HCT116 (cell line): ENCODE measurements at regions not wholly inside any gene's neighbourhood (a gene's known extent, or its start where the extent isn't known, plus 50 kb on each side); places are given as distances from the start of the nearest gene placed in this dataset.

Source experiments
- ATAC-seq: fragments of 200-7000 bp; cut with Tn5 transposase; 2 replicates; pipeline ENCODE4 v1.9.1; 2020; ENCODE audit warnings: mild to moderate bottlenecking, moderate library complexity
- BruUV-seq: library from RNA; stranded (reverse); fragments of 400-500 nt; replicated peaks from 2 replicates; lab custom pipeline; 2021; lab: Mats Ljungman, UMichigan
- CTCF ChIA-PET: fragments of 300-600 bp; sonication (Branson Sonifier 250); formaldehyde crosslinking; loops from one replicate; lab custom pipeline; 2021; ENCODE audit warnings: antibody characterized with exemption; lab: Charles Lee
- POLR2A ChIA-PET: fragments of 300-600, 350-600 bp; sonication (Branson Sonifier 250); formaldehyde crosslinking; loops from one replicate; lab custom pipeline; 2021; ENCODE audit warnings: antibody characterized with exemption; lab: Charles Lee
- RAD21 ChIA-PET, 2 experiments: fragments of 300-600 bp; sonication (Branson Sonifier 250); formaldehyde crosslinking; loops; one replicate each; lab custom pipeline; 2023; ENCODE audit warnings: low total read pairs in 2 of 2; ENCODE audit not compliant: uncharacterized antibody in 2 of 2, unreplicated experiment in 2 of 2, low non-redundant PET in 1 of 2; lab: Charles Lee
- DNase-seq: peaks from one replicate; pipeline ENCODE4 v3.0.0-alpha.2; 2010; ENCODE audit warnings: low read depth, low spot score
- H2AFZ ChIP-seq: fragments of 200-600 bp; shearing (Covaris generic), sonication (generic); 2 replicates; pipeline ENCODE4 v1.6.1; 2017; ENCODE audit warnings: low read depth, mixed run types, mixed read lengths, antibody characterized with exemption, low read length; ENCODE audit not compliant: poor library complexity, severe bottlenecking
- H3K27ac ChIP-seq: 2 replicates; pipeline ENCODE4 v1.5.1; 2012; ENCODE audit warnings: low read depth, low read length
- H3K27me3 ChIP-seq: fragments of 200-600 bp; sonication (generic); 2 replicates; pipeline ENCODE4 v1.6.1; 2016; ENCODE audit warnings: mixed run types, low read length, mixed read lengths; ENCODE audit not compliant: insufficient read depth
- H3K36me3 ChIP-seq, 2 experiments: fragments of 200-500 bp in 1 of 2; fragments of 200-600 bp in 1 of 2; sonication (Bioruptor generic) in 1 of 2; sonication (generic) in 1 of 2; 2 replicates each; pipeline versions ENCODE4 v1.5.1 to v1.6.1; 2014 to 2016; ENCODE audit warnings: low read length in 2 of 2, inconsistent platforms in 1 of 2, mixed read lengths in 1 of 2, mixed run types in 1 of 2; ENCODE audit not compliant: insufficient read depth in 2 of 2, control insufficient read depth in 1 of 2
- H3K4me1 ChIP-seq, 2 experiments: fragments of 200-600 bp in 1 of 2; sonication (generic) in 1 of 2; 2 replicates each; pipeline versions ENCODE4 v1.5.1 to v1.6.1; 2012 to 2017; ENCODE audit warnings: low read length in 2 of 2, inconsistent platforms in 1 of 2, mild to moderate bottlenecking in 1 of 2, mixed read lengths in 1 of 2, mixed run types in 1 of 2, moderate library complexity in 1 of 2; ENCODE audit not compliant: insufficient read depth in 2 of 2, control insufficient read depth in 1 of 2
- H3K4me2 ChIP-seq: fragments of 200-600 bp; sonication (generic); 2 replicates; pipeline ENCODE4 v1.6.1; 2017; ENCODE audit warnings: mixed run types, low read length, mixed read lengths
- H3K4me3 ChIP-seq, 2 experiments: fragments of 200-600 bp in 1 of 2; sonication (generic) in 1 of 2; replicated peaks in 1 of 2; 2 replicates each; pipeline ENCODE4 v1.5.1; 2011 to 2016; ENCODE audit warnings: low read length in 2 of 2, control low read depth in 1 of 2, low read depth in 1 of 2, mild to moderate bottlenecking in 1 of 2, mixed read lengths in 1 of 2, mixed run types in 1 of 2
- H3K79me2 ChIP-seq: fragments of 200-600 bp; sonication (generic); 2 replicates; pipeline ENCODE4 v1.6.1; 2017; ENCODE audit warnings: mild to moderate bottlenecking, mixed run types, low read length, moderate library complexity, mixed read lengths; ENCODE audit not compliant: insufficient read depth
- H3K9ac ChIP-seq: fragments of 200-600 bp; sonication (generic); 2 replicates; pipeline ENCODE4 v1.6.1; 2016; ENCODE audit warnings: low read length, mixed read lengths
- H3K9me2 ChIP-seq: fragments of 200-600 bp; sonication (generic), shearing (Covaris generic); 2 replicates; pipeline ENCODE4 v1.6.1; 2017; ENCODE audit warnings: mixed run types, mild to moderate bottlenecking, moderate library complexity; ENCODE audit not compliant: insufficient read depth
- H3K9me3 ChIP-seq, 2 experiments: fragments of 200-500 bp in 1 of 2; fragments of 200-600 bp in 1 of 2; sonication (Bioruptor generic) in 1 of 2; sonication (generic) in 1 of 2; 2 replicates each; pipeline ENCODE4 v1.6.1; 2014 to 2017; ENCODE audit warnings: low read length in 2 of 2, mixed read lengths in 2 of 2, inconsistent platforms in 1 of 2, low read depth in 1 of 2, mild to moderate bottlenecking in 1 of 2, mixed run types in 1 of 2, moderate library complexity in 1 of 2; ENCODE audit not compliant: control insufficient read depth in 1 of 2, insufficient read depth in 1 of 2
- H4K20me1 ChIP-seq: fragments of 200-600 bp; sonication (generic), shearing (Covaris generic); 2 replicates; pipeline ENCODE4 v1.6.1; 2017; ENCODE audit warnings: mixed run types, mild to moderate bottlenecking, moderate library complexity; ENCODE audit not compliant: insufficient read depth
- CEBPB ChIP-seq: IDR thresholded peaks from 2 replicates; pipeline ENCODE4 v1.6.1; 2012; ENCODE audit warnings: low read depth
- CTCF ChIP-seq, 3 experiments: fragments of 200-600 bp in 1 of 3; sonication (generic) in 1 of 3; IDR thresholded peaks in 2 of 3; conservative IDR thresholded peaks in 1 of 3; 2 replicates each; pipeline ENCODE4 v1.5.1; 2012 to 2017; ENCODE audit warnings: low read depth in 2 of 3, low read length in 2 of 3, antibody characterized with exemption in 1 of 3, borderline replicate concordance in 1 of 3, control low read depth in 1 of 3, mild to moderate bottlenecking in 1 of 3, mixed read lengths in 1 of 3, mixed run types in 1 of 3, moderate library complexity in 1 of 3; ENCODE audit not compliant: insufficient read depth in 1 of 3
- EGR1 ChIP-seq: IDR thresholded peaks from 2 replicates; pipeline ENCODE4 v1.6.1; 2012; ENCODE audit warnings: low read depth
- EZH2phosphoT487 ChIP-seq: fragments of 200-600 bp; IDR thresholded peaks from 2 replicates; pipeline ENCODE4 v1.6.1; 2018; ENCODE audit warnings: antibody characterized with exemption, borderline replicate concordance
- POLR2AphosphoS5 ChIP-seq: IDR thresholded peaks from 2 replicates; pipeline ENCODE4 v1.6.1; 2011; ENCODE audit warnings: mild to moderate bottlenecking, low read depth, low read length, moderate library complexity
- REST ChIP-seq: IDR thresholded peaks from 2 replicates; pipeline ENCODE4 v1.6.1; 2012; ENCODE audit warnings: low read depth
- SIN3A ChIP-seq: IDR thresholded peaks from 2 replicates; pipeline ENCODE4 v1.6.1; 2012; ENCODE audit warnings: low read depth
- SP1 ChIP-seq: IDR thresholded peaks from 2 replicates; pipeline ENCODE4 v1.6.1; 2012; ENCODE audit warnings: low read depth
- TCF7L2 ChIP-seq: IDR thresholded peaks from 2 replicates; pipeline ENCODE4 v1.7.0; 2011; ENCODE audit warnings: borderline replicate concordance, inconsistent platforms; ENCODE audit not compliant: insufficient read depth, insufficient read length; ENCODE audit errors: extremely low read depth
- YY1 ChIP-seq: IDR thresholded peaks from 2 replicates; pipeline ENCODE4 v1.6.1; 2011; ENCODE audit warnings: low read length, low read depth, moderate library complexity, mild to moderate bottlenecking; ENCODE audit not compliant: insufficient replicate concordance; ENCODE audit errors: extremely low read depth
- ZNF274 ChIP-seq: fragments of 200-500 bp; sonication (Bioruptor generic); IDR thresholded peaks from 2 replicates; pipeline ENCODE4 v1.6.1; 2014; ENCODE audit warnings: mild to moderate bottlenecking, low read depth, low read length, inconsistent platforms
- intact Hi-C: fragments of 100-400 bp; cut with micrococcal nuclease; formaldehyde crosslinking; loops from 2 replicates; pipeline ENCODE4 v1.10.0; 2022

- ChIA-PET POLR2A (no interaction called here), RAD21 (no interaction called here), CTCF (no interaction called here)
- intact Hi-C loops, result no loop called here
- Histone ChIP-seq H3K4me1 (no peaks in the 10 kb centered on the region), H4K20me1 (no peaks in the 10 kb centered on the region), H2AFZ (no peak overlapping the region), H3K79me2 (no peaks in the 10 kb centered on the region), H3K4me2 (no peak overlapping the region), H3K27me3 (no peaks in the 10 kb centered on the region), H3K36me3 (no peaks in the 10 kb centered on the region), H3K9ac (no peak overlapping the region), H3K9me2 (no peaks in the 10 kb centered on the region), H3K27ac (no peak overlapping the region), H3K4me3 (no peak overlapping the region)
- DNase-seq (no peak), ATAC-seq (no peak)
- no TSS peak for BruUV-seq
- no peak for TF ChIP-seq TCF7L2
- TF ChIP-seq SIN3A, result no peak
- TF ChIP-seq EZH2phosphoT487, result no peak
- no peak for TF ChIP-seq SP1
- TF ChIP-seq, all 23 proteins: peak for 0
- H3K9me3 ChIP-seq, result peaks cover 5 to 7% of the 10 kb centered on the region in 2 experiments; a peak in 3 of 4 replicates
Observed at GRCh38 chr5:17838469-17838868, 204.2 kb downstream of the TAF11L14 start.

GRCh38 chr5:17839848-17840247 is 205.6 kb downstream of the TAF11L14 start:
- intact Hi-C loops, result no loop called here
- Histone ChIP-seq H3K79me2 (no peaks in the 10 kb centered on the region), H3K4me3 (no peak overlapping the region), H3K9ac (no peak overlapping the region), H3K36me3 (no peaks in the 10 kb centered on the region), H3K4me1 (no peaks in the 10 kb centered on the region), H2AFZ (no peak overlapping the region), H3K4me2 (no peak overlapping the region), H3K9me2 (no peaks in the 10 kb centered on the region), H4K20me1 (no peaks in the 10 kb centered on the region), H3K9me3 (peaks cover 7 to 8% of the 10 kb centered on the region in 2 experiments; a peak in 3 of 4 replicates), H3K27ac (no peak overlapping the region), H3K27me3 (no peaks in the 10 kb centered on the region)
- ATAC-seq, result no peak
- ChIA-PET POLR2A (no interaction called here), RAD21 (no interaction called here), CTCF (no interaction called here)
- TF ChIP-seq CEBPB (no peak), SIN3A (no peak), YY1 (no peak), ZNF274 (no peak), REST (no peak), CTCF (IDR thresholded peaks at IDR 0.05 in 2 of 3, conservative IDR thresholded peaks at IDR 0.05 in 1 of 3; ENCODE audit: borderline replicate concordance in 1 of 3, insufficient read depth in 1 of 3, low read depth in 2 of 3, low read length in 2 of 3) (no peak), SP1 (no peak), TCF7L2 (no peak), POLR2AphosphoS5 (no peak), EGR1 (no peak)
- BruUV-seq, result no TSS peak
- DNase-seq, result no peak
